Astrocyte (in vitro differentiated cells and primary cell): ENCODE measurements at regions not wholly inside any gene's neighbourhood (a gene's known extent, or its start where the extent isn't known, plus 50 kb on each side); places are given as distances from the start of the nearest gene placed in this dataset.

Source experiments
- DNase-seq: peaks from one replicate; pipeline ENCODE4 v3.0.0-alpha.2; 2010; ENCODE audit warnings: low read depth
- FAIRE-seq: peaks from 2 replicates; lab custom pipeline; 2011; peaks lifted over from hg19 to GRCh38; lab: Jason Lieb, UNC
- H2AFZ ChIP-seq: 2 replicates; pipeline ENCODE4 v1.6.0; 2012; ENCODE audit warnings: low read depth, low read length, inconsistent platforms
- H3K27ac ChIP-seq: 2 replicates; pipeline ENCODE4 v1.5.1; 2011; ENCODE audit warnings: low read depth, low read length, inconsistent platforms
- H3K27me3 ChIP-seq: 2 replicates; pipeline ENCODE4 v1.6.0; 2011; ENCODE audit warnings: low read length, inconsistent platforms; ENCODE audit not compliant: insufficient read depth
- H3K36me3 ChIP-seq: 2 replicates; pipeline ENCODE4 v1.5.1; 2011; ENCODE audit warnings: low read length, inconsistent platforms; ENCODE audit not compliant: insufficient read depth
- H3K4me1 ChIP-seq: 2 replicates; pipeline ENCODE4 v1.5.1; 2011; ENCODE audit warnings: low read length, inconsistent platforms; ENCODE audit not compliant: insufficient read depth
- H3K4me2 ChIP-seq: 2 replicates; pipeline ENCODE4 v1.6.0; 2012; ENCODE audit warnings: low read length, inconsistent platforms
- H3K4me3 ChIP-seq: 2 replicates; pipeline ENCODE4 v1.5.1; 2011; ENCODE audit warnings: low read depth, mild to moderate bottlenecking, low read length, inconsistent platforms; ENCODE audit not compliant: insufficient read depth
- H3K79me2 ChIP-seq: 2 replicates; pipeline ENCODE4 v1.6.0; 2012; ENCODE audit warnings: mild to moderate bottlenecking, low read length, inconsistent platforms; ENCODE audit not compliant: insufficient read depth
- H3K9ac ChIP-seq: 2 replicates; pipeline ENCODE4 v1.6.0; 2012; ENCODE audit warnings: mild to moderate bottlenecking, low read length, inconsistent platforms
- H3K9me3 ChIP-seq: 2 replicates; pipeline ENCODE4 v1.5.1; 2012; ENCODE audit warnings: low read depth, mild to moderate bottlenecking, low read length, inconsistent platforms; ENCODE audit not compliant: insufficient read depth
- H4K20me1 ChIP-seq: 2 replicates; pipeline ENCODE4 v1.6.0; 2012; ENCODE audit warnings: low read length, inconsistent platforms; ENCODE audit not compliant: insufficient read depth
- H3K27ac Mint-ChIP-seq: one replicate; pipeline ENCODE4 v1.8.0; 2021; ENCODE audit warnings: mild to moderate bottlenecking, mixed read lengths; ENCODE audit not compliant: unreplicated experiment
- H3K27me3 Mint-ChIP-seq: one replicate; pipeline ENCODE4 v1.8.0; 2021; ENCODE audit warnings: low read depth, mixed read lengths; ENCODE audit not compliant: unreplicated experiment
- H3K36me3 Mint-ChIP-seq: one replicate; pipeline ENCODE4 v1.8.0; 2021; ENCODE audit warnings: low read depth, mixed read lengths; ENCODE audit not compliant: unreplicated experiment
- H3K4me1 Mint-ChIP-seq: one replicate; pipeline ENCODE4 v1.8.0; 2021; ENCODE audit warnings: low read depth, mixed read lengths; ENCODE audit not compliant: unreplicated experiment
- H3K4me3 Mint-ChIP-seq: one replicate; pipeline ENCODE4 v1.8.0; 2021; ENCODE audit warnings: mild to moderate bottlenecking, moderate library complexity, mixed read lengths; ENCODE audit not compliant: unreplicated experiment
- H3K9me3 Mint-ChIP-seq: one replicate; pipeline ENCODE4 v1.8.0; 2021; ENCODE audit warnings: mild to moderate bottlenecking, mixed read lengths; ENCODE audit not compliant: unreplicated experiment
- EZH2 ChIP-seq: IDR thresholded peaks from 2 replicates; pipeline ENCODE4 v1.6.1; 2012; ENCODE audit warnings: mild to moderate bottlenecking, low read length, inconsistent platforms; ENCODE audit not compliant: insufficient read depth
- TF ChIP-seq, protein P1 (sequence below): IDR thresholded peaks from 2 replicates; pipeline ENCODE4 v1.5.1; 2011; ENCODE audit warnings: low read depth, mild to moderate bottlenecking, inconsistent platforms, low read length, moderate library complexity; ENCODE audit not compliant: insufficient read depth

DNA sequence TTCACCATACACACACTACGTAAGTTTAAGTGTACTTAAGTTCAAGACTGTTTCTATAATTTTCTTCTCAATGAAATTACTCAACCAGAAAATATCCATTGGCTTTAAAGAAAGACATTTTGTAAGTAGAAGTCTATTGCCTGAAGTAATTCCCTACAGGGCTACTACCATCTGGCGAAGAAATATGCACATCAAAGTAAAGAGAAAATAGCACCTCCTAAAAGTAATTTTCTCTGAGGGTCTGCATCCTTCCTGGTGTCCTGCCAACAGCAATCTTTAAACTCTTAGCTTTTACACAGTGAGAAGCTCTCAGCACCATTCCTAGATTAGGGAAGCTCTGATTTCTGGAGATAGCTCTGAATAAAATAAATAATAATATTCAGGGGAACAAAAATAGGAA lies 498.5 kb upstream of the TYRP1 start:
- no peak overlapping the region for H3K4me3 Mint-ChIP-seq

DNA sequence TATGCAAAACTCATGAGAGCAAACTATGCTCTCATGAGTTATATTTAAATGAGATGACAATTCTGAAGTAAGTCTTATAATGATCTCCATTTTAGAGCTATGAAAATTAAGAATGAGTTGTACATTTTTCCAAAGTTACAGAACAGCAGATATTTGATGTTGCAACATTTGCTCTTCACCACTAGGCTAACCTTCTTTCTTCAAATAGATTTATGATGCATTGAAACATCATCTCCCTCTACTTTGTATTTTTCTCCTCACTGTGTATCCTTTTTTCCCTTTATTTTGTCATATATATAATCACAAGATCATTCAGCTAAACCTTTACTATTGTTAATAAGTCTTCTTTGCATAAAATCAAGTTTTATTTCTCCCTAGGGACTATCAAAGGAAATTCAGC lies 497.7 kb upstream of the TYRP1 start:
- Histone ChIP-seq H3K9me3 (peaks cover 4% of the 10 kb centered on the region), H2AFZ (no peak overlapping the region)
- FAIRE-seq: no peak

More for the DNA sequence above, 498.5 kb upstream of the TYRP1 start:
- Histone ChIP-seq H3K36me3 (no peaks in the 10 kb centered on the region), H3K27ac (no peak overlapping the region), H3K27me3 (no peaks in the 10 kb centered on the region), H3K9me3 (peaks cover 4% of the 10 kb centered on the region), H3K79me2 (no peaks in the 10 kb centered on the region), H4K20me1 (no peaks in the 10 kb centered on the region), H3K9ac (no peak overlapping the region), H2AFZ (no peak overlapping the region), H3K4me1 (no peaks in the 10 kb centered on the region), H3K4me2 (no peak overlapping the region), H3K4me3 (no peak overlapping the region)
- no peak for FAIRE-seq
- no peaks in the 10 kb centered on the region for H3K36me3 Mint-ChIP-seq
- no peaks in the 10 kb centered on the region for H3K27me3 Mint-ChIP-seq
- H3K4me1 Mint-ChIP-seq: no peaks in the 10 kb centered on the region
- no peak for TF ChIP-seq EZH2
- TF ChIP-seq, protein P1, sequence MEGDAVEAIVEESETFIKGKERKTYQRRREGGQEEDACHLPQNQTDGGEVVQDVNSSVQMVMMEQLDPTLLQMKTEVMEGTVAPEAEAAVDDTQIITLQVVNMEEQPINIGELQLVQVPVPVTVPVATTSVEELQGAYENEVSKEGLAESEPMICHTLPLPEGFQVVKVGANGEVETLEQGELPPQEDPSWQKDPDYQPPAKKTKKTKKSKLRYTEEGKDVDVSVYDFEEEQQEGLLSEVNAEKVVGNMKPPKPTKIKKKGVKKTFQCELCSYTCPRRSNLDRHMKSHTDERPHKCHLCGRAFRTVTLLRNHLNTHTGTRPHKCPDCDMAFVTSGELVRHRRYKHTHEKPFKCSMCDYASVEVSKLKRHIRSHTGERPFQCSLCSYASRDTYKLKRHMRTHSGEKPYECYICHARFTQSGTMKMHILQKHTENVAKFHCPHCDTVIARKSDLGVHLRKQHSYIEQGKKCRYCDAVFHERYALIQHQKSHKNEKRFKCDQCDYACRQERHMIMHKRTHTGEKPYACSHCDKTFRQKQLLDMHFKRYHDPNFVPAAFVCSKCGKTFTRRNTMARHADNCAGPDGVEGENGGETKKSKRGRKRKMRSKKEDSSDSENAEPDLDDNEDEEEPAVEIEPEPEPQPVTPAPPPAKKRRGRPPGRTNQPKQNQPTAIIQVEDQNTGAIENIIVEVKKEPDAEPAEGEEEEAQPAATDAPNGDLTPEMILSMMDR: no peak
- no peak overlapping the region for H3K27ac Mint-ChIP-seq
- DNase-seq: no peak
- H3K9me3 Mint-ChIP-seq: no peaks in the 10 kb centered on the region

DNA sequence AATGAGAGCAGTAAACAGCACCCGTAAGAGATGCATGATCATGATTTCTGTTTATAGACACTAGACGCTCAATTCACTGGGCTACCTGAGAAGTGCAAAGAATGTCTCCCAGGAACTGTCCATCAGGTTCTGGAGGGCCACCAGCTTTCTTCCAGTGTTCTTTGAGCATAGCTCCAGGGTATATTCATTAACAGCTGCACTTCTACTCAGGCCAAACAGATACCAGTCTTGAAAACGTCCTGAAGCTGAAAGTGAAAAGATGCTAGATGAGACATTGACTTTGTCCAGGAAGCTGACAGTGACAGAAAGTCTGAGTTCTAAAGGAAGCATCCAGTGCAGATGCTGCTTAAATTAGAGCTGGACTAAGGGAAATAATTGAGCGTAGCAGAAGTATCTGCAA lies 488.7 kb upstream of the TYRP1 start:
- Histone ChIP-seq H3K27ac (no peak overlapping the region), H3K36me3 (no peaks in the 10 kb centered on the region), H3K9ac (no peak overlapping the region), H3K4me2 (no peak overlapping the region), H3K4me3 (no peak overlapping the region), H3K4me1 (no peaks in the 10 kb centered on the region), H3K9me3 (no peaks in the 10 kb centered on the region), H3K27me3 (no peaks in the 10 kb centered on the region), H4K20me1 (no peaks in the 10 kb centered on the region), H3K79me2 (no peaks in the 10 kb centered on the region), H2AFZ (no peak overlapping the region)
- Mint-ChIP-seq H3K9me3 (no peaks in the 10 kb centered on the region), H3K27ac (no peak overlapping the region), H3K36me3 (no peaks in the 10 kb centered on the region), H3K4me3 (no peak overlapping the region), H3K4me1 (peaks cover 4% of the 10 kb centered on the region), H3K27me3 (no peaks in the 10 kb centered on the region)
- TF ChIP-seq, protein P1: no peak
- no peak for TF ChIP-seq EZH2
- no peak for DNase-seq
- FAIRE-seq: no peak

More for the DNA sequence above, 497.7 kb upstream of the TYRP1 start:
- Histone ChIP-seq H3K9ac (no peak overlapping the region), H3K79me2 (no peaks in the 10 kb centered on the region), H3K36me3 (no peaks in the 10 kb centered on the region), H3K4me2 (no peak overlapping the region), H3K27me3 (no peaks in the 10 kb centered on the region), H4K20me1 (no peaks in the 10 kb centered on the region), H3K27ac (no peak overlapping the region), H3K4me3 (no peak overlapping the region), H3K4me1 (no peaks in the 10 kb centered on the region)
- H3K27me3 Mint-ChIP-seq: no peaks in the 10 kb centered on the region
- no peaks in the 10 kb centered on the region for H3K9me3 Mint-ChIP-seq
- no peak overlapping the region for H3K4me3 Mint-ChIP-seq
- H3K36me3 Mint-ChIP-seq: no peaks in the 10 kb centered on the region
- TF ChIP-seq EZH2: no peak
- TF ChIP-seq, protein P1: no peak
- no peak for DNase-seq
- H3K4me1 Mint-ChIP-seq: peaks cover 3% of the 10 kb centered on the region
- no peak overlapping the region for H3K27ac Mint-ChIP-seq
